OCI-M1 (cell line): ENCODE measurements at regions not wholly inside any gene's neighbourhood (a gene's known extent, or its start where the extent isn't known, plus 50 kb on each side); places are given as distances from the start of the nearest gene placed in this dataset.

Source experiments
- DNase-seq: peaks from one replicate; lab custom pipeline; 2025; lab: John Stamatoyannopoulos, UW

DNA sequence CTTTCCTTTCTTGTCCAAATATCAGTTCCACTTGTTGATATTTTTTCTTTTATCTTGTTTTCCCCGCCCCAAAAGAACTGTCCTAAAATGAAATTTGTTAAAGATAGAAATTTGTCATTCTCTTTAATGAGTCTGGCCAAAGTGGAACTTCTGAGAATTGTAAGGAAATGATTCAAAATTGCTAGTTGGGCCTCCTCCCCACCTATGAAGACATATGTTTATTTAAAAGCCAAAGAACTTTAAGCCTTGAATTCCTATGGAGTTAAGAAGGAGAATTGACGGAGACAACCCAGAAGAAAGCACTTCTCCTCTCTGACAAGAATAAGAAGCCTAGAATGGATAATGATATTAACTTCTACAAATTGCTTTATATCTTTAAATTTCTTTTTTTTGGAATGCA, 59.1 kb upstream of the ALDH1A1 start:
- no peak for DNase-seq

DNA sequence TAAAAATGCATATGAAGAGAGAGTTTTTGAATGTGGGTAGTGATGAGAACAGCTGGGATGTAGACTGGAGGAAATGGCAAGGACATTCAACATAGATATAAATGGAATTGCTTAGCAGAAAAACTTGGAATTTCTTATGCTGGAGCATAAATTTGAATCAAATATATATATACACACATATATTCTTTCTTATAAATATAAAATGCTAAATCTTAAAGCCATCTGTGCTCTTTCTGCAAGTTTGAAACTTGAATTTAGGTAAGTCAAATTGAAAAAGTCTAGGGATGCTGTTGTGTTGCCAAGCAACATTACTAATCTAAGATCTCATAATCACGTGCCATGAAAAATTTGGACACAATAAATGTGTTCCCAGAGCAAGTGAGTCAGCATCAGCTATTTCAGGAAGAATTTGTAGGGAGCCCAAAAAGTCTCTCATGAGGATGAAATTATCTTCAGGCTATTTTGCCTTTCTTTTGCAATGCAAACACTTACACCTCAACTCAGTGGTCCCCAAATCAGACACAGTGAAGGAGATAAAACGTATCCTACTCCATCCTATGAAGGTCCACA, 58.4 kb upstream of the ALDH1A1 start:
- DNase-seq = no peak

DNA sequence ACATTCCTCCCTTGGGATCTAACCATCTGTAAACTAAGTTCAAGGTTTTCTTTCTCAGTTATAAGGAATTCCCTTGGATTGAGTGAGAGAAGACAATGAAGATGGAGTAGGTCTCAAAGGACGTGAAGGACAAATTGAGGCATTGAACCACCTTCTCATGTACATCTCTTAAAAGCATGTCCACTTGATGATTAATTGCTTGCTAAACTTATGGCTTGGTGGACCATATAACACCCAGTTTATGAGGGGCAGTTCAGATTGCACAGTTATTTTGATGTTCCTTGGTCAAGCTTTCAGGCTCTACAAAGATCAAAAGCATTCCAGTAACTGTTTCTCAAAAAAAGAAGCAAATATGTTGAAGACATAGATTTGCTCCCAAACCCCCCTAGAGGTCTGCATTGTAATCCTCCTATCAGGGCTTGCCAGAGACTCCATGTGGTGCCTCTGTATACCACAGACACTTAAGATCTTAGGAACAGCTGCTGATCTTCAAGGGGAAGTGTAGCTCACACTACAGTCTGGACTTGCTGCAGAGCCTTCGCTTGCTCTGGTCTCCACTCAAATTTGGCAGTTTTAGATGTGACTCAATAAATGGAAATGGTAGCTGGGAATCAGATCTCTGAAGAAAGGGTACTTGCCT, 56.9 kb upstream of the ALDH1A1 start:
- DNase-seq = peak; percentile 91

DNA sequence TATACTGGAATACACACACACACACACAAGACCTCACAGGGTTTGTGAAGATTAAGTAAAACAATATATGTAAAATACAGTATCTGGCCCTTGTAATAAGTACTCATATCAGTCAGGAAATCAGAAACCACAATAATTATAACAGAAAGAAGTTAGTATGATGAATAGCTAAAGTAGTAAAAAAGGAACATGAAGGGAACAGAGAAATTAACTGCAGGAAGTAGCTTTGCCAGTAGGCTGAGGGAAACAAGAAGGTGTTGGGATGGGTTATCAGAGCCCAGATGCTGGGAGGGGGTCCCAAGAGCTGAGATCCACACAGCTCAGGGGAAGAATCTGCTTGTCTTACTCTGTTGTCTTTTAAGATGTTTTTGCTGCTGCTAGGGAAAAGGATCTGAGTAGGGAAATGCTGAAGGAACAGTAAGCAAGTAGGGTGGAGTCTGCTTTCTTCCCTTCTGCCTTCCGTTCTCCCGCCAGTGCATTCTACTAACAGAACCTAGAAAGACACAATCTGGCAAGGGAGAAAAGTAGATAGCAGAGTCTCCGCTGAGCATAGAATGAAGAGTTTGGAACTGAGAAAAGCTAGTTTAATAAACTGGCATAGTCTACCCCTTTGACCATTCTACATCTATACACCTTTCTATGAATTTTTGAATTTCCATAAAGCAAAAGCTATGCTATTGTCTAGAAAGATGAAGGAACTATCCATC, 55.3 kb upstream of the ALDH1A1 start:
- no peak for DNase-seq

DNA sequence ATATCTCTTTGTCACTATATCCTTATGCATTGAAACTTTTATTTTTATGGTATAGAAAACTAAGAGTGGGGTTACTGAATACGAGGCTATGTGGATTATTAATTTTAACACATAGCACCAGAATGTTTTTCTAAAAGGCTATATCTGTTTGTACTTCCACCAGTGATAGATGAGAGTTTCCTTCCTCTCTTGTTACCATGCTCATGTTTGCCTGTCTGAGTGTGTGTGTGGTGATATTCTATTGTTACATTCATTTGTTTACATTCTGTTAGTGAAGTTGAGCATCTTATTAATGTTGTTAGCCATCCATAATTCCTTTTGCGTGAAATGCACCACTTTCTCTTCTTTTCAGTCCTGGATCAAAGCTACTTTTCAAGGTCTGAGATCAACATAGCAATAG, 54.1 kb upstream of the ALDH1A1 start:
- DNase-seq = no peak
